Keratinocyte (primary cell): ENCODE measurements at regions not wholly inside any gene's neighbourhood (a gene's known extent, or its start where the extent isn't known, plus 50 kb on each side); places are given as distances from the start of the nearest gene placed in this dataset.

Source experiments
- EZH2 ChIP-seq: IDR thresholded peaks from one replicate; pipeline ENCODE4 v1.6.1; 2012; ENCODE audit warnings: inconsistent platforms, mild to moderate bottlenecking, low read length, moderate library complexity
- TF ChIP-seq, protein P1 (sequence below), 3 experiments: IDR thresholded peaks in 1 of 3; conservative IDR thresholded peaks in 1 of 3; optimal IDR thresholded peaks in 1 of 3; 2 replicates in 2 of 3; 3 replicates in 1 of 3; pipeline versions ENCODE3 to v1.5.1; 2011; ENCODE audit warnings: low read length in 3 of 3, mild to moderate bottlenecking in 3 of 3, moderate library complexity in 2 of 3, control low read depth in 1 of 3, inconsistent platforms in 1 of 3; ENCODE audit not compliant: insufficient read depth in 2 of 3; ENCODE audit errors: extremely low read depth in 1 of 3

DNA sequence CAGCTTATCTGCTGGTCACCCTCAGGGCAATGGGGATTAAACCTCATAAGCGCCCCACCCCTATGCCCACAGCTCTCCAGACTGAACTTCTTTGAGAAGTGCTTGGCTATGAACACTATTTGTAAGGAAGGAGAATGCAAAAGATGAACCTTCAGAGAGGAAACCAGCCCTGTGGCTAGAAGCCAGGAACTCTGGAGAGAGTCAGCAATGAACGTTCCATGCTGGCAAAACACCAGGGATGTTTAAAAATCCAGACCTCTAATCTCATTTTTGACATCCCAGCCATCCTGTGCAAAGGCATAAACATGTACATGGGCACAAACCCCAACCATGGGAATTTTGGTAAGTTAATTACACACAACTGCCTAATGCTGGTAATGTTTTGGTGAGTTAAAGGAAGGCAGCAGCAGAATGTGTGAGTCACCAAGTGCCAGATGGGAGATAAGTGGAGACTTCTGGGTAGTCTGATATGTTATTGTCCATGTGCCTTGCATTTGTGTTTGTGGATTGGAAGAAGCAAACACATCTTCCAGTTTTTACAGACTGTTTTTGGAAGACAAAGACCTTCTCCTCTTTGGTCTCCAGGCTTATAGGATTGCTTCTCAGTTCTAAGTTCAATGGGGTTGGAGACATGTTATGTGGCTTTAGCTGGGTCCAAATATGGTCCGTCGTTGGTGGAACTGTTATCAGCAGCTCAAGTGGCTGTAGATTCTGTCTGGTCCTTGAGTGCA is 174.1 kb upstream of the ETV3 start:
- TF ChIP-seq, protein P1, sequence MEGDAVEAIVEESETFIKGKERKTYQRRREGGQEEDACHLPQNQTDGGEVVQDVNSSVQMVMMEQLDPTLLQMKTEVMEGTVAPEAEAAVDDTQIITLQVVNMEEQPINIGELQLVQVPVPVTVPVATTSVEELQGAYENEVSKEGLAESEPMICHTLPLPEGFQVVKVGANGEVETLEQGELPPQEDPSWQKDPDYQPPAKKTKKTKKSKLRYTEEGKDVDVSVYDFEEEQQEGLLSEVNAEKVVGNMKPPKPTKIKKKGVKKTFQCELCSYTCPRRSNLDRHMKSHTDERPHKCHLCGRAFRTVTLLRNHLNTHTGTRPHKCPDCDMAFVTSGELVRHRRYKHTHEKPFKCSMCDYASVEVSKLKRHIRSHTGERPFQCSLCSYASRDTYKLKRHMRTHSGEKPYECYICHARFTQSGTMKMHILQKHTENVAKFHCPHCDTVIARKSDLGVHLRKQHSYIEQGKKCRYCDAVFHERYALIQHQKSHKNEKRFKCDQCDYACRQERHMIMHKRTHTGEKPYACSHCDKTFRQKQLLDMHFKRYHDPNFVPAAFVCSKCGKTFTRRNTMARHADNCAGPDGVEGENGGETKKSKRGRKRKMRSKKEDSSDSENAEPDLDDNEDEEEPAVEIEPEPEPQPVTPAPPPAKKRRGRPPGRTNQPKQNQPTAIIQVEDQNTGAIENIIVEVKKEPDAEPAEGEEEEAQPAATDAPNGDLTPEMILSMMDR (optimal IDR thresholded peaks at IDR 0.05 in 1 of 3, IDR thresholded peaks at IDR 0.05 in 1 of 3, conservative IDR thresholded peaks at IDR 0.05 in 1 of 3; ENCODE audit: extremely low read depth in 1 of 3, insufficient read depth in 2 of 3, low read length in 3 of 3) = no peak
- no peak for TF ChIP-seq EZH2
